ENCODE measurements at regions not wholly inside any gene's neighbourhood (a gene's known extent, or its start where the extent isn't known, plus 50 kb on each side); places are given as distances from the start of the nearest gene placed in this dataset.

- DNase-seq (ENCODE audit: low read depth) = no peak
Observed at GRCh38 chr6:169969372-169970099, 218.1 kb downstream of the ERMARD start.

GRCh38 chr6:169968541-169969270 is 217.3 kb downstream of the ERMARD start:
- DNase-seq (ENCODE audit: low read depth) = no peak

- DNase-seq (ENCODE audit: low read depth) = no peak
Observed at GRCh38 chr6:169967687-169968086, 216.3 kb downstream of the ERMARD start.

GRCh38 chr6:169966312-169967181 is 215.1 kb downstream of the ERMARD start:
- DNase-seq (ENCODE audit: low read depth) = no peak

GRCh38 chr6:169965657-169966311 is 214.4 kb downstream of the ERMARD start:
- no peak for DNase-seq (ENCODE audit: low read depth)

GRCh38 chr6:169965239-169965638 is 213.8 kb downstream of the ERMARD start:
- DNase-seq (ENCODE audit: low read depth) = no peak

- no peak for DNase-seq (ENCODE audit: low read depth)
Observed at GRCh38 chr6:169964486-169965180, 213.2 kb downstream of the ERMARD start.

GRCh38 chr6:169963581-169964297 is 212.3 kb downstream of the ERMARD start:
- DNase-seq (ENCODE audit: low read depth) = no peak

- DNase-seq (ENCODE audit: low read depth) = no peak
Observed at GRCh38 chr6:169962604-169963469, 211.4 kb downstream of the ERMARD start.

- DNase-seq (ENCODE audit: low read depth) = no peak
Observed at GRCh38 chr6:169961772-169962561, 210.5 kb downstream of the ERMARD start.

GRCh38 chr6:169960886-169961611 is 209.6 kb downstream of the ERMARD start:
- no peak for DNase-seq (ENCODE audit: low read depth)

- DNase-seq (ENCODE audit: low read depth) = no peak
Observed at GRCh38 chr6:169960521-169960885, 209.1 kb downstream of the ERMARD start.

- no peak for DNase-seq (ENCODE audit: low read depth)
Observed at GRCh38 chr6:169960003-169960344, 208.6 kb downstream of the ERMARD start.

GRCh38 chr6:169959136-169960002 is 207.9 kb downstream of the ERMARD start:
- no peak for DNase-seq (ENCODE audit: low read depth)

GRCh38 chr6:169958510-169958909 is 207.1 kb downstream of the ERMARD start:
- DNase-seq (ENCODE audit: low read depth) = no peak

GRCh38 chr6:169957351-169957963 is 206.0 kb downstream of the ERMARD start:
- no peak for DNase-seq (ENCODE audit: low read depth)

GRCh38 chr6:169956580-169956979 is 205.2 kb downstream of the ERMARD start:
- no peak for DNase-seq (ENCODE audit: low read depth)
